Mammary epithelial cell (primary cell): ENCODE measurements at regions not wholly inside any gene's neighbourhood (a gene's known extent, or its start where the extent isn't known, plus 50 kb on each side); places are given as distances from the start of the nearest gene placed in this dataset.
"Not testable (repeated sequence)": the region's sequence is repeated elsewhere in the genome, so short reads cannot be mapped to it uniquely, and the experiment has no call there.

Experiments
- EZH2 ChIP-seq: IDR thresholded peaks from 2 replicates; pipeline ENCODE4 v1.6.1; 2012; ENCODE audit warnings: low read length, inconsistent platforms, borderline replicate concordance
- TF ChIP-seq, protein P1 (sequence below), 2 donors: IDR thresholded peaks in 1 of 2; conservative IDR thresholded peaks in 1 of 2; 2 replicates each; pipeline ENCODE4 v1.5.1; 2011 to 2012; ENCODE audit warnings: inconsistent platforms in 2 of 2, low read length in 2 of 2, mild to moderate bottlenecking in 2 of 2, control low read depth in 1 of 2, low read depth in 1 of 2; ENCODE audit not compliant: insufficient read depth in 1 of 2; ENCODE audit errors: extremely low read depth in 1 of 2

GRCh38 chr16:88185976-88186888 lies 196.5 kb upstream of the ZNF469 start:
- TF ChIP-seq, protein P1, sequence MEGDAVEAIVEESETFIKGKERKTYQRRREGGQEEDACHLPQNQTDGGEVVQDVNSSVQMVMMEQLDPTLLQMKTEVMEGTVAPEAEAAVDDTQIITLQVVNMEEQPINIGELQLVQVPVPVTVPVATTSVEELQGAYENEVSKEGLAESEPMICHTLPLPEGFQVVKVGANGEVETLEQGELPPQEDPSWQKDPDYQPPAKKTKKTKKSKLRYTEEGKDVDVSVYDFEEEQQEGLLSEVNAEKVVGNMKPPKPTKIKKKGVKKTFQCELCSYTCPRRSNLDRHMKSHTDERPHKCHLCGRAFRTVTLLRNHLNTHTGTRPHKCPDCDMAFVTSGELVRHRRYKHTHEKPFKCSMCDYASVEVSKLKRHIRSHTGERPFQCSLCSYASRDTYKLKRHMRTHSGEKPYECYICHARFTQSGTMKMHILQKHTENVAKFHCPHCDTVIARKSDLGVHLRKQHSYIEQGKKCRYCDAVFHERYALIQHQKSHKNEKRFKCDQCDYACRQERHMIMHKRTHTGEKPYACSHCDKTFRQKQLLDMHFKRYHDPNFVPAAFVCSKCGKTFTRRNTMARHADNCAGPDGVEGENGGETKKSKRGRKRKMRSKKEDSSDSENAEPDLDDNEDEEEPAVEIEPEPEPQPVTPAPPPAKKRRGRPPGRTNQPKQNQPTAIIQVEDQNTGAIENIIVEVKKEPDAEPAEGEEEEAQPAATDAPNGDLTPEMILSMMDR (conservative IDR thresholded peaks at IDR 0.05 in 1 of 2, IDR thresholded peaks at IDR 0.05 in 1 of 2; ENCODE audit: extremely low read depth in 1 of 2, insufficient read depth in 1 of 2, low read depth in 1 of 2, low read length in 2 of 2) = not testable (repeated sequence)
- TF ChIP-seq EZH2 = not testable (repeated sequence)
